Right cardiac atrium (tissue), 5 donors: ENCODE measurements at regions not wholly inside any gene's neighbourhood (a gene's known extent, or its start where the extent isn't known, plus 50 kb on each side); places are given as distances from the start of the nearest gene placed in this dataset.

ENCODE experiments used
- ATAC-seq, 2 donors: fragments of 200-7000 bp; cut with Tn5 transposase; one replicate each; pipeline versions ENCODE4 v1.8.0 to v1.9.1; 2020; ENCODE audit warnings: moderate library complexity in 2 of 2, mild to moderate bottlenecking in 1 of 2
- DNase-seq, 3 donors: peaks; one replicate each; pipeline ENCODE4 v3.0.0-alpha.2; 2020
- H3K27ac ChIP-seq: one replicate; pipeline ENCODE4 v1.5.1; 2013; ENCODE audit warnings: mild to moderate bottlenecking, low read length, control low read depth, moderate library complexity
- H3K27me3 ChIP-seq: one replicate; pipeline ENCODE4 v1.6.1; 2013; ENCODE audit not compliant: control insufficient read depth, insufficient read depth
- H3K4me1 ChIP-seq: one replicate; pipeline ENCODE4 v1.6.1; 2013; ENCODE audit warnings: low read length; ENCODE audit not compliant: control insufficient read depth, insufficient read depth
- H3K4me3 ChIP-seq: one replicate; pipeline ENCODE4 v1.5.1; 2013; ENCODE audit warnings: low read length, control low read depth
- H3K9me3 ChIP-seq: one replicate; pipeline ENCODE4 v1.6.1; 2013; ENCODE audit warnings: low read length; ENCODE audit not compliant: control insufficient read depth
- WGBS: extraction: QIAGEN DNeasy Blood & Tissue Kit; methylation state at CpG from one replicate; pipeline ENCODE4 v1.1.7; 2013; 5-methylcytosine and 5-hydroxymethylcytosine counted together
- intact Hi-C, 4 donors: fragments of 100-400 bp; cut with DNase I; formaldehyde crosslinking; loops; one replicate each; pipeline versions ENCODE4 v1.11.0 to v1.14.0; 2022 to 2023
- donor health status: healthy with polysubstance abuse.
- donor health status: DM: no; HTN: yes; CAD: no.
- donor health status: DM: no; HTN: no; CAD: no.
- donor health status: DM: no; HTN: yes; CAD: no; lungs with severe emphysema.
- donor health status: DM: yes; HTN: yes; CAD: no.

GRCh38 chr15:95577927-95578326 is 752.6 kb upstream of the NR2F2 start:
- intact Hi-C loops, result no loop called here

GRCh38 chr15:95580121-95580520 is 750.4 kb upstream of the NR2F2 start:
- no peaks in the 10 kb centered on the region for H3K9me3 ChIP-seq
- no peaks in the 10 kb centered on the region for H3K27me3 ChIP-seq
- intact Hi-C loops, result no loop called here
- ATAC-seq (no peak), DNase-seq (no peak)
- H3K4me1 ChIP-seq, result no peaks in the 10 kb centered on the region
- H3K27ac ChIP-seq, result no peak overlapping the region
- WGBS, result 76% methylated on average over 3 of the region's 3 CpGs
- no peak overlapping the region for H3K4me3 ChIP-seq

More at GRCh38 chr15:95577927-95578326, 752.6 kb upstream of the NR2F2 start:
- H3K27me3 ChIP-seq, result no peaks in the 10 kb centered on the region
- no peak overlapping the region for H3K4me3 ChIP-seq
- no peak for ATAC-seq
- WGBS, result 84% methylated on average over 4 of the region's 4 CpGs
- H3K9me3 ChIP-seq, result no peaks in the 10 kb centered on the region
- DNase-seq, result no peak
- H3K27ac ChIP-seq, result no peak overlapping the region
- no peaks in the 10 kb centered on the region for H3K4me1 ChIP-seq

GRCh38 chr15:95581595-95581994 is 748.9 kb upstream of the NR2F2 start:
- DNase-seq (no peak), ATAC-seq (no peak)
- Histone ChIP-seq H3K27me3 (no peaks in the 10 kb centered on the region), H3K9me3 (no peaks in the 10 kb centered on the region), H3K4me3 (no peak overlapping the region), H3K4me1 (no peaks in the 10 kb centered on the region), H3K27ac (no peak overlapping the region)
- WGBS, result 93% methylated on average over 13 of the region's 13 CpGs
- intact Hi-C loops, result no loop called here

GRCh38 chr15:95584088-95584487 is 746.4 kb upstream of the NR2F2 start:
- no peaks in the 10 kb centered on the region for H3K9me3 ChIP-seq
- H3K27me3 ChIP-seq, result no peaks in the 10 kb centered on the region
- DNase-seq (no peak), ATAC-seq (no peak)
- H3K4me3 ChIP-seq, result no peak overlapping the region
- intact Hi-C loops, result no loop called here
- no peaks in the 10 kb centered on the region for H3K4me1 ChIP-seq
- H3K27ac ChIP-seq, result no peak overlapping the region

GRCh38 chr15:95588056-95588455 is 742.4 kb upstream of the NR2F2 start:
- no peak overlapping the region for H3K27ac ChIP-seq
- WGBS, result 73% methylated on average over 2 of the region's 2 CpGs
- H3K9me3 ChIP-seq, result no peaks in the 10 kb centered on the region
- intact Hi-C loops, result loop anchor here in 1 of 4 donors (5.0 kb wide), 1 partner anchor 689 kb away; no protein-coding TSS in a partner anchor
- H3K4me3 ChIP-seq, result no peak overlapping the region
- DNase-seq (no peak), ATAC-seq (no peak)
- H3K4me1 ChIP-seq, result no peaks in the 10 kb centered on the region
- no peaks in the 10 kb centered on the region for H3K27me3 ChIP-seq

GRCh38 chr15:95590533-95591044 is 739.9 kb upstream of the NR2F2 start:
- H3K4me3 ChIP-seq, result no peak overlapping the region
- H3K4me1 ChIP-seq, result no peaks in the 10 kb centered on the region
- H3K27me3 ChIP-seq, result no peaks in the 10 kb centered on the region
- intact Hi-C loops, result no loop called here
- H3K27ac ChIP-seq, result no peak overlapping the region
- no peaks in the 10 kb centered on the region for H3K9me3 ChIP-seq
- ATAC-seq (no peak), DNase-seq (no peak)
- WGBS, result 53% methylated on average over 5 of the region's 5 CpGs

GRCh38 chr15:95591270-95591669 is 739.2 kb upstream of the NR2F2 start:
- 88% methylated on average over 5 of the region's 5 CpGs for WGBS
- no peak overlapping the region for H3K27ac ChIP-seq
- ATAC-seq, result no peak

GRCh38 chr15:95591886-95592285 is 738.6 kb upstream of the NR2F2 start:
- intact Hi-C loops, result no loop called here
- no peak overlapping the region for H3K27ac ChIP-seq
- H3K4me3 ChIP-seq, result no peak overlapping the region
- WGBS, result 61% methylated on average over 3 of the region's 3 CpGs
- H3K9me3 ChIP-seq, result no peaks in the 10 kb centered on the region
- ATAC-seq, result no peak
- H3K4me1 ChIP-seq, result no peaks in the 10 kb centered on the region
- DNase-seq, result no peak
- no peaks in the 10 kb centered on the region for H3K27me3 ChIP-seq

More at GRCh38 chr15:95591270-95591669, 739.2 kb upstream of the NR2F2 start:
- Histone ChIP-seq H3K4me3 (no peak overlapping the region), H3K4me1 (no peaks in the 10 kb centered on the region), H3K27me3 (no peaks in the 10 kb centered on the region), H3K9me3 (no peaks in the 10 kb centered on the region)
- DNase-seq, result no peak
- intact Hi-C loops, result no loop called here

GRCh38 chr15:95594496-95594895 is 736.0 kb upstream of the NR2F2 start:
- H3K4me3 ChIP-seq, result no peak overlapping the region
- intact Hi-C loops, result no loop called here
- ATAC-seq, result no peak
- 69% methylated on average over 4 of the region's 4 CpGs for WGBS
- no peaks in the 10 kb centered on the region for H3K4me1 ChIP-seq
- no peaks in the 10 kb centered on the region for H3K9me3 ChIP-seq
- peak in 2 of 3 donors; percentile 12 to 51 for DNase-seq
- no peaks in the 10 kb centered on the region for H3K27me3 ChIP-seq
- no peak overlapping the region for H3K27ac ChIP-seq

GRCh38 chr15:95595759-95596158 is 734.7 kb upstream of the NR2F2 start:
- intact Hi-C loops, result no loop called here
- Histone ChIP-seq H3K27ac (no peak overlapping the region), H3K4me3 (no peak overlapping the region), H3K9me3 (no peaks in the 10 kb centered on the region), H3K27me3 (no peaks in the 10 kb centered on the region), H3K4me1 (no peaks in the 10 kb centered on the region)
- ATAC-seq (no peak), DNase-seq (no peak)

- no peak overlapping the region for H3K27ac ChIP-seq
- DNase-seq (peak; percentile 27 to 60 (median 30)), ATAC-seq (peak; percentile 41 to 43)
- H3K9me3 ChIP-seq, result no peaks in the 10 kb centered on the region
- H3K27me3 ChIP-seq, result no peaks in the 10 kb centered on the region
- intact Hi-C loops, result no loop called here
- H3K4me1 ChIP-seq, result no peaks in the 10 kb centered on the region
- WGBS, result 51% methylated on average over 6 of the region's 6 CpGs
- no peak overlapping the region for H3K4me3 ChIP-seq
Observed at GRCh38 chr15:95596496-95596895, 734.0 kb upstream of the NR2F2 start.

GRCh38 chr15:95598251-95598855 is 732.1 kb upstream of the NR2F2 start:
- no peak for ATAC-seq
- Histone ChIP-seq H3K4me1 (no peaks in the 10 kb centered on the region), H3K4me3 (no peak overlapping the region), H3K27ac (no peak overlapping the region), H3K9me3 (no peaks in the 10 kb centered on the region), H3K27me3 (no peaks in the 10 kb centered on the region)
- no peak for DNase-seq
- intact Hi-C loops, result no loop called here
- WGBS, result 70% methylated on average over 8 of the region's 8 CpGs
